SK-N-SH treated with all-trans-retinoic acid at 6 μM for 48 hours (cell line): ENCODE measurements at regions not wholly inside any gene's neighbourhood (a gene's known extent, or its start where the extent isn't known, plus 50 kb on each side); places are given as distances from the start of the nearest gene placed in this dataset.
"Not testable (repeated sequence)": the region's sequence is repeated elsewhere in the genome, so short reads cannot be mapped to it uniquely, and the experiment has no call there.

Source experiments
- ATAC-seq: fragments of 200-7000 bp; cut with Tn5 transposase; 3 replicates; pipeline ENCODE4 v1.9.1; 2020; ENCODE audit warnings: mild to moderate bottlenecking, moderate library complexity
- ARNTL ChIP-seq: fragments of 450-650 bp; formaldehyde crosslinking; IDR thresholded peaks from 2 replicates; pipeline ENCODE4 v1.5.0; 2020; ENCODE audit warnings: low read depth, mild to moderate bottlenecking, moderate library complexity, borderline replicate concordance
- BACH2 ChIP-seq: fragments of 250-450 bp; sonication (Bioruptor Pico); IDR thresholded peaks from 2 replicates; pipeline ENCODE4 v1.9.0; 2021; ENCODE audit warnings: mild to moderate bottlenecking, borderline replicate concordance
- CSDC2 ChIP-seq: fragments of 250-450 bp; sonication (Bioruptor Pico); IDR thresholded peaks from 2 replicates; pipeline ENCODE4 v1.5.0; 2020; ENCODE audit warnings: mild to moderate bottlenecking, moderate library complexity
- ESRRG ChIP-seq: fragments of 250-450 bp; sonication (Bioruptor Pico); IDR thresholded peaks from 2 replicates; pipeline ENCODE4 v1.6.1; 2021; ENCODE audit warnings: mild to moderate bottlenecking
- GLIS3 ChIP-seq: fragments of 250-450 bp; sonication (Bioruptor Pico); IDR thresholded peaks from 2 replicates; pipeline ENCODE4 v1.5.0; 2020; ENCODE audit warnings: mild to moderate bottlenecking, moderate library complexity
- ISL1 ChIP-seq: fragments of 250-450 bp; sonication (Bioruptor Pico); IDR thresholded peaks from 2 replicates; pipeline ENCODE4 v2.1.2; 2022; ENCODE audit warnings: mild to moderate bottlenecking, moderate library complexity
- PATZ1 ChIP-seq: fragments of 250-450 bp; sonication (Bioruptor Pico); IDR thresholded peaks from 2 replicates; pipeline ENCODE4 v1.8.0; 2020; ENCODE audit warnings: mild to moderate bottlenecking, moderate library complexity, borderline replicate concordance
- PPARA ChIP-seq: fragments of 250-450 bp; sonication (Bioruptor Pico); IDR thresholded peaks from 2 replicates; pipeline ENCODE4 v1.5.0; 2020; ENCODE audit warnings: mild to moderate bottlenecking, borderline replicate concordance
- RARB ChIP-seq: fragments of 250-450 bp; sonication (Bioruptor Pico); IDR thresholded peaks from 2 replicates; pipeline ENCODE4 v1.8.0; 2021; ENCODE audit warnings: mild to moderate bottlenecking, moderate library complexity
- SNAI2 ChIP-seq: fragments of 250-450 bp; sonication (Bioruptor Pico); IDR thresholded peaks from 2 replicates; pipeline ENCODE4 v1.5.0; 2020; ENCODE audit warnings: mild to moderate bottlenecking, moderate library complexity
- TOX ChIP-seq: fragments of 250-450 bp; sonication (Bioruptor Pico); IDR thresholded peaks from 2 replicates; pipeline ENCODE4 v1.8.0; 2021; ENCODE audit warnings: mild to moderate bottlenecking, moderate library complexity, borderline replicate concordance
- ZC3H10 ChIP-seq: fragments of 250-450 bp; sonication (Bioruptor Pico); IDR thresholded peaks from 2 replicates; pipeline ENCODE4 v1.5.1; 2021; ENCODE audit warnings: mild to moderate bottlenecking, moderate library complexity
- ZFP3 ChIP-seq: fragments of 250-450 bp; sonication (Bioruptor Pico); IDR thresholded peaks from 2 replicates; pipeline ENCODE4 v1.5.0; 2020; ENCODE audit warnings: mild to moderate bottlenecking, moderate library complexity
- ZFP30 ChIP-seq: fragments of 450-650 bp; formaldehyde crosslinking; IDR thresholded peaks from 2 replicates; pipeline ENCODE4 v1.5.0; 2022; ENCODE audit warnings: mild to moderate bottlenecking, moderate library complexity
- ZNF565 ChIP-seq: fragments of 450-650 bp; formaldehyde crosslinking; conservative IDR thresholded peaks from 2 replicates; pipeline ENCODE4 v1.5.0; 2020; ENCODE audit warnings: low read depth, mild to moderate bottlenecking, moderate library complexity
- ZNF70 ChIP-seq: fragments of 450-650 bp; formaldehyde crosslinking; IDR thresholded peaks from 2 replicates; pipeline ENCODE4 v1.5.0; 2020; ENCODE audit warnings: mild to moderate bottlenecking, moderate library complexity
- ZNF8 ChIP-seq: fragments of 450-650 bp; formaldehyde crosslinking; IDR thresholded peaks from 2 replicates; pipeline ENCODE4 v1.5.0; 2020; ENCODE audit warnings: mild to moderate bottlenecking, moderate library complexity

- no peak for ATAC-seq
Measured at GRCh38 chr11:67780056-67780455, 105.6 kb upstream of the ALDH3B2 start.

GRCh38 chr11:67779189-67779875 lies 104.9 kb upstream of the ALDH3B2 start:
- ATAC-seq = not testable (repeated sequence)

More at GRCh38 chr11:67780056-67780455, 105.6 kb upstream of the ALDH3B2 start:
- no peak for TF ChIP-seq PATZ1 (CRISPR knock-in tag)
- TF ChIP-seq PPARA (CRISPR knock-in tag) = no peak
- TF ChIP-seq SNAI2 (CRISPR knock-in tag) = no peak
- no peak for TF ChIP-seq CSDC2 (CRISPR knock-in tag)
- no peak for TF ChIP-seq ZFP3 (CRISPR knock-in tag)
- no peak for TF ChIP-seq RARB (CRISPR knock-in tag)
- TF ChIP-seq ZNF565 (CRISPR knock-in tag) = no peak
- TF ChIP-seq BACH2 = no peak
- TF ChIP-seq ARNTL (CRISPR knock-in tag) = no peak
- TF ChIP-seq ZNF8 = no peak
- no peak for TF ChIP-seq ZNF70 (CRISPR knock-in tag)
- TF ChIP-seq ISL1 (CRISPR knock-in tag) = no peak

DNA sequence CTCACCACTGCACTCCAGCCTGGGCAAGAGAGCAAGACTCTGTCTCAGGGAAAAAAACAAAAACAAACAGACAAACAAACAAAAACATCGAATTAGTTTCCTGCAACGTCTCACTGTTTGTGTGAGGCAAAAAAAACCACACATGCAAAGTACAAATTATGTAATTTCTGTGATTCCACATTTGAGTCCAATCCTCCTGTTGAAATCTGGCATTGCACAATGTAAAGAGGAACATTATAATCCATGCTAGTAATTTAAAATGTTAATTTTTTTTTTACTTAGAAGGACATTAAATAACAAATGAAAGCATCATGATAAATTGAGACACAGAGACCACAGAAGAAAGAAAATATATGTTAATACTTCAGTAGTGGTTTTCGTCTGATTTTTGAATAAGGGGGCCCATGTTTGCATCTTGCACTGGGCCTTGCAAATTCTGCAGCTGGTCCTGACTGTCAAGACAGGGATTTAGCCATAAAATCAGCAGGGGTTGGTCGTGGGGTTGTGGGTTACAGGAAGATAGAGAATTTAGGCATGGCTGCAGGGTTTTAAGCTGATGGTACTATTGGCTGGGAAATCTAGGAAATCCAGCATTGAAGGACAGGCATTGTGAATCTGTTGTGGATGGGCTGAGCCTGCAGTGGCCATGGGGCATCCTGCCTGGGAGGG lies 102.6 kb upstream of the ALDH3B2 start:
- no peak for TF ChIP-seq TOX (CRISPR knock-in tag)
- no peak for TF ChIP-seq ZFP30 (CRISPR knock-in tag)
- TF ChIP-seq ISL1 (CRISPR knock-in tag) = no peak
- TF ChIP-seq PATZ1 (CRISPR knock-in tag) = no peak
- no peak for TF ChIP-seq GLIS3
- no peak for TF ChIP-seq ZFP3 (CRISPR knock-in tag)
- no peak for TF ChIP-seq CSDC2 (CRISPR knock-in tag)
- TF ChIP-seq ESRRG (CRISPR knock-in tag) = no peak
- no peak for TF ChIP-seq RARB (CRISPR knock-in tag)
- no peak for TF ChIP-seq ZC3H10
- TF ChIP-seq, all 23 proteins: peak for 0
- ATAC-seq = no peak

DNA sequence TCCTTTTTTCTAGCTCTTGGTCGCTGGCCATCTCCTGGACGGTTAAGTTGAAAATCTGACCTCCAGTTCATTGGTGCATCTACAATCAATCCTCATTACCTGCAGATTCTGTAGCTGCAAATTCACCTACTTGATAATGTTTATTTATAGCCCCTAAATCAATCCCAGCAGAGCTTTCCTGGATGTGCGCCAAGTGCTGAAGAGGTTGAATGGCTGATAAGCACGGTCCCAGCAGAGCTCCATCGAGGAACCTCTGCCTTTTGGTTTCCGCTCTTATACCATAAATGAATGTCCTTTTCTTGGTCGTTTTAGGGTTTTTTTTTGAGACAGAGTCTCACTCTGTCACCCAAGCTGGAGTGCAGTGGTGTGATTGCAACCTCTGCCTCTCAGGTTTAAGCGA lies 99.8 kb upstream of the ALDH3B2 start:
- not testable (repeated sequence) for ATAC-seq

GRCh38 chr11:67768001-67768730 lies 93.7 kb upstream of the ALDH3B2 start:
- not testable (repeated sequence) for ATAC-seq

GRCh38 chr11:67761211-67761610 lies 86.8 kb upstream of the ALDH3B2 start:
- not testable (repeated sequence) for ATAC-seq

DNA sequence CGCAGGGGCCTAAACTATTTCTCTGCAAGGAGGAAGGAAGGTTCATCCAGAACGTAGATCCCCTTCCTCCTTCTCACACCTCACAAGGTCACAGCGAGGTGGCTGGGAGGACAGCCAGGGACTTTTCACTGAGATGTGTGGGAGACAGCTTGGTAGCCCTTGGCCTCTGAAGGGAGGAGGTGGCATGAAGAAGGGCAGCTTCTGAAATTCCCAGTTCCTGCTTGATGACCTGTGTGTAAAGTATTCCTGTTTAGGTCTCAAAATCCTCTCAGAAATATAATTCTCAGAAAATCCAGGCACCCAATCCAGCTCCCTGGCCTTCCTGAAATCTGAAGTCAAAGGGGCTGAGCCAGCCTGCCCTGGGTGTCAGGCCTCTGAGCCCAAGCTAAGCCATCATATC lies 84.9 kb upstream of the ALDH3B2 start:
- not testable (repeated sequence) for ATAC-seq

DNA sequence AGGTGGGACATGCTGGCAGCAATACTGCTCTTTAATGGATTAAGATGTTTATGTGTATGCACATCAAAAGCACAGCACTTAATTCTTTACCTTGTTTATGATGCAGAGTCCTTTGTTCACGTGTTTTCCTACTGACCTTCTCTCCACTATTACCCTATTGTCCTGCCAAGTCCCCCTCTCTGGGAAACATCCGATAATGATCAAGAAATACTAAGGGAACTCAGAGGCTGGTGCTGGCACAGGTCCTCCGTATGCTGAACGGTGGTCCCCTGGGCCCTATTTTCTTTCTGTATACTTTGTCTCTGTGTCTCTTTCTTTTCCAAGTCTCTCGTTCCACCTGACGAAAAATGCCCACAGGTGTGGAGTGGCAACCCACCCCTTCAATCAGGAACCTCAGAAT lies 84.0 kb upstream of the ALDH3B2 start:
- ATAC-seq = not testable (repeated sequence)

GRCh38 chr11:67758009-67758408 lies 83.6 kb upstream of the ALDH3B2 start:
- ATAC-seq = not testable (repeated sequence)

DNA sequence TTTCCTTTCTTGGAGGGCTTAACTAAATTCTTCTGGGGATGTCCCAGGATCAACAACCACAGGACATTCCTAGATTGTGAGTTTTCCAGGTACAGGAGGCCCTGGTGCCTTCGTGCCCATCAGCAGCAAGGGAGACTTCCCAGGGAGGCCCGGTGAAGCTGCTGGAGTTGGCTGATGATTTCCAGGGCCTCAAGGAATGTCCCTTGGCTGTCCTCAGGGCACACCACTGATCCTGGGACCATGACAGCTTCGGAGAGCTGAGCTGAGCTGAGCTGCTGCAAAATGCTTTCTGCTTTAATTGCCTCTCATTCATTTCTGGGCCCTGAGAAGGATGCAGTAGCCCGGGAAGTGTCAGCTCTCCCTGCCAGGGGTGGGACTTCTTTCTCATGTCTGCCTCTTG lies 79.4 kb upstream of the ALDH3B2 start:
- ATAC-seq = not testable (repeated sequence)
